AG04449 (cell line): ENCODE measurements at regions not wholly inside any gene's neighbourhood (a gene's known extent, or its start where the extent isn't known, plus 50 kb on each side); places are given as distances from the start of the nearest gene placed in this dataset.

ENCODE experiments used
- CTCF ChIA-PET: fragments of 350-600 bp; formaldehyde crosslinking; extraction: SDS; loops from one replicate; lab custom pipeline; 2021; ENCODE audit warnings: antibody characterized with exemption; lab: Yijun Ruan, JAX
- POLR2A ChIA-PET: fragments of 400-600, 350-600 bp; formaldehyde crosslinking; extraction: SDS; loops from one replicate; lab custom pipeline; 2020; ENCODE audit warnings: antibody characterized with exemption, inconsistent platforms; lab: Yijun Ruan, JAX
- DNase-seq: peaks from one replicate; pipeline ENCODE4 v3.0.0-alpha.2; 2010; ENCODE audit warnings: low read depth, low spot score
- H3K4me3 ChIP-seq: 2 replicates; pipeline ENCODE4 v1.5.1; 2011; ENCODE audit warnings: low read depth, mild to moderate bottlenecking, control low read depth, low read length
- CTCF ChIP-seq: IDR thresholded peaks from one replicate; pipeline ENCODE4 v1.5.1; 2011; ENCODE audit warnings: mild to moderate bottlenecking, moderate library complexity, low read length, control low read depth, inconsistent platforms; ENCODE audit not compliant: insufficient read depth; ENCODE audit errors: missing control alignments

GRCh38 chr2:224325941-224326340, 76.0 kb downstream of the FAM124B start:
- DNase-seq, result no peak
- ChIA-PET POLR2A (no interaction called here), CTCF (no interaction called here)
- H3K4me3 ChIP-seq, result no peak overlapping the region
- TF ChIP-seq CTCF, result no peak

- TF ChIP-seq CTCF, result no peak
- no peak for DNase-seq
- ChIA-PET CTCF (interaction anchor here (1.4 kb wide), 1 partner anchor 326 kb away, joined by 4 read pairs; no protein-coding TSS in a partner anchor), POLR2A (no interaction called here)
- H3K4me3 ChIP-seq, result no peak overlapping the region
Measured at GRCh38 chr2:224324604-224325003, 77.3 kb downstream of the FAM124B start.

- no peak overlapping the region for H3K4me3 ChIP-seq
Measured at GRCh38 chr2:224320660-224321059, 81.2 kb downstream of the FAM124B start.

GRCh38 chr2:224319750-224320149, 82.2 kb downstream of the FAM124B start:
- DNase-seq, result no peak
- CTCF ChIA-PET, result interaction anchor here (2.0 kb wide), 1 partner anchor 326 kb away, joined by 6 read pairs; no protein-coding TSS in a partner anchor
- TF ChIP-seq CTCF, result no peak
- POLR2A ChIA-PET, result no interaction called here
- H3K4me3 ChIP-seq, result no peak overlapping the region

More at GRCh38 chr2:224320660-224321059, 81.2 kb downstream of the FAM124B start:
- no peak for DNase-seq
- ChIA-PET POLR2A (no interaction called here), CTCF (interaction anchor here (2.0 kb wide), 1 partner anchor 327 kb away, joined by 6 read pairs; no protein-coding TSS in a partner anchor)
- no peak for TF ChIP-seq CTCF

GRCh38 chr2:224312741-224313140, 89.2 kb downstream of the FAM124B start:
- no peak for TF ChIP-seq CTCF
- DNase-seq, result no peak
- no peak overlapping the region for H3K4me3 ChIP-seq
- ChIA-PET POLR2A (no interaction called here), CTCF (no interaction called here)

- no peak for DNase-seq
- POLR2A ChIA-PET, result no interaction called here
- no peak overlapping the region for H3K4me3 ChIP-seq
- CTCF ChIA-PET, result interaction anchor here (0.6 kb wide), 1 partner anchor 271 kb away, joined by 3 read pairs; no protein-coding TSS in a partner anchor
- TF ChIP-seq CTCF, result no peak
Measured at GRCh38 chr2:224310943-224311625, 90.8 kb downstream of the FAM124B start.
